ENCODE measurements at regions not wholly inside any gene's neighbourhood (a gene's known extent, or its start where the extent isn't known, plus 50 kb on each side); places are given as distances from the start of the nearest gene placed in this dataset.

DNA sequence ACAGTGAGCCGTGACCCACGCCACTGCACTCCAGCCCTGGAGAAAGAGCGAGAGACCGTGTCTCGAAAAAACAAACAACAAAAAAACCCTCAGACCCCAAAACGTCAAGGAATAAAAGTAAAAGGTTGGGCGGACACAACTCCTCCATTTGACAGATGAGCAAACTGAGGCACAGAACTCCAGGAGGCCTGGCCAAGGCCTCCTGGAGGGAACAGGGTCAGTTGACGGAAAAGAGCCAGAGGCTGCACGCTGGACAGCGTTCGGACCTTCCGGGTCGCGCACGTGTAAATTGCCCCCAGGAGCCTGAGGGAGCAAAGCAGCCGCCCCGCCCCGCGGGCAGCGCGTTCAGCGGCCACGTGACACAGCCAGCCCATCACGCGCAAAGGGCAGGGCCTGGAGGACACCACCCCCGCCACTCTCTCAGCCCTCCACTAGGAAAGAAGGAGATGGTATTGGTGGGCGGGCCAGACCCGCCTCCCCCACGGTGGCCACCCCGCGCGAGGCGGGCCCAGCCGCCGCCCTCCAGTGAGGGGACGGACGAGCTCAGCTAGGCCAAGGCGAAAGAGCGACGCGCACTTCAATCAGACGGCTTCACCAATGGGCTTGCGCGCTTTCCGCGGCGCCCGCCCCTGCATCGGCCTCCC is 81.5 kb downstream of the PTPDC1 start:
- H3K36me3 ChIP-seq: no peaks in the 10 kb centered on the region
- WGBS, 5 donors: 4 to 33% (median 7%) methylated on average over 9 to 49 of the region's 49 CpGs
- peak; percentile 97 to 100 for DNase-seq
- H3K9me3 ChIP-seq: no peaks in the 10 kb centered on the region
- H3K4me3 ChIP-seq: peak overlapping the region; percentile 64 to 97 (median 82)
- H3K27me3 ChIP-seq: no peaks in the 10 kb centered on the region
- intact Hi-C loops (cut with DNase I; ENCODE audit: low total_unique reads): no loop called here
- TF ChIP-seq, protein P1, sequence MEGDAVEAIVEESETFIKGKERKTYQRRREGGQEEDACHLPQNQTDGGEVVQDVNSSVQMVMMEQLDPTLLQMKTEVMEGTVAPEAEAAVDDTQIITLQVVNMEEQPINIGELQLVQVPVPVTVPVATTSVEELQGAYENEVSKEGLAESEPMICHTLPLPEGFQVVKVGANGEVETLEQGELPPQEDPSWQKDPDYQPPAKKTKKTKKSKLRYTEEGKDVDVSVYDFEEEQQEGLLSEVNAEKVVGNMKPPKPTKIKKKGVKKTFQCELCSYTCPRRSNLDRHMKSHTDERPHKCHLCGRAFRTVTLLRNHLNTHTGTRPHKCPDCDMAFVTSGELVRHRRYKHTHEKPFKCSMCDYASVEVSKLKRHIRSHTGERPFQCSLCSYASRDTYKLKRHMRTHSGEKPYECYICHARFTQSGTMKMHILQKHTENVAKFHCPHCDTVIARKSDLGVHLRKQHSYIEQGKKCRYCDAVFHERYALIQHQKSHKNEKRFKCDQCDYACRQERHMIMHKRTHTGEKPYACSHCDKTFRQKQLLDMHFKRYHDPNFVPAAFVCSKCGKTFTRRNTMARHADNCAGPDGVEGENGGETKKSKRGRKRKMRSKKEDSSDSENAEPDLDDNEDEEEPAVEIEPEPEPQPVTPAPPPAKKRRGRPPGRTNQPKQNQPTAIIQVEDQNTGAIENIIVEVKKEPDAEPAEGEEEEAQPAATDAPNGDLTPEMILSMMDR (IDR thresholded peaks at IDR 0.05): no peak
- TF ChIP-seq POLR2A (IDR thresholded peaks at IDR 0.05): no peak
- TF ChIP-seq POLR2AphosphoS5 (IDR thresholded peaks at IDR 0.05): peak in 2 of 3 donors; percentile 75 to 85
- TF ChIP-seq EP300 (IDR thresholded peaks at IDR 0.05): peak; percentile 24
- peaks cover 25 to 46% (median 39%) of the 10 kb centered on the region in 4 donors for H3K4me1 ChIP-seq
- peak overlapping the region; percentile 98 to 100 (median 100) for H3K27ac ChIP-seq

- Histone ChIP-seq H3K4me1 (peaks cover 31 to 53% (median 45%) of the 10 kb centered on the region in 4 donors), H3K4me3 (peak overlapping the region; percentile 64 to 97 (median 82)), H3K27ac (peak overlapping the region; percentile 98 to 100 (median 100)), H3K36me3 (peaks cover 0 to 2% (median under 1%) of the 10 kb centered on the region in 4 donors), H3K9me3 (no peaks in the 10 kb centered on the region), H3K27me3 (no peaks in the 10 kb centered on the region)
- 0 to 1% (median 0%) methylated on average over 14 to 95 of the region's 96 CpGs for WGBS, 5 donors
- peak; percentile 98 to 100 for DNase-seq
- TF ChIP-seq POLR2AphosphoS5 (IDR thresholded peaks at IDR 0.05) (peak in 2 of 3 donors; percentile 54 to 90), EP300 (IDR thresholded peaks at IDR 0.05) (peak; percentile 27), POLR2A (IDR thresholded peaks at IDR 0.05) (no peak)
- TF ChIP-seq, protein P1 (IDR thresholded peaks at IDR 0.05): peak in 2 of 7 experiments; percentile 12 to 43
- intact Hi-C loops (cut with DNase I; ENCODE audit: low total_unique reads): no loop called here
These were observed 82.1 kb downstream of the PTPDC1 start for GRCh38 chr9:94166236-94166975.

DNA sequence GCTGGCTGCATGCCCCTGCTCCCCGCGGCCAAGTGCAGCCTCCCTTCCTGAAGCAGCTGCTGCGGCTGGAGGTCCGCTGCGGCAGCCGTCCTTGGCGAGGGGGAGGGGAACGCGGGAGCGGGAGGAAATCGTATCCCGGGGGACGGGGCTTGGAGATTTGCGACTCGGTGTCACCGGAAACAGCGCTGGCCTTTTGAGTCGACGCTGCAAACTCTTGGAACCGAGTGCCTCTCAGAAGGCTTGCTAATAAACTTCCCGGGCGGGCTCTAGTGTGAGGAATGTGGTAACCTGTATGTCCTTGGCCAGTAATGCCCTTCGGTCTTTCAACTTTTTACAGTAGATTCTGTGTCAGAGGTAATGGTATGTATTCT is 82.7 kb downstream of the PTPDC1 start:
- peaks cover 0 to 5% (median 2%) of the 10 kb centered on the region in 4 donors for H3K36me3 ChIP-seq
- H3K4me3 ChIP-seq: peak overlapping the region; percentile 64 to 97 (median 82)
- H3K4me1 ChIP-seq: peaks cover 36 to 58% (median 51%) of the 10 kb centered on the region in 4 donors
- no peaks in the 10 kb centered on the region for H3K9me3 ChIP-seq
- WGBS, 5 donors: 0 to 2% (median 0%) methylated on average over 21 to 23 of the region's 23 CpGs
- no peaks in the 10 kb centered on the region for H3K27me3 ChIP-seq
- no peak for TF ChIP-seq EP300 (IDR thresholded peaks at IDR 0.05)
- TF ChIP-seq POLR2AphosphoS5 (IDR thresholded peaks at IDR 0.05): peak in 2 of 3 donors; percentile 78 to 91
- no peak for TF ChIP-seq POLR2A (IDR thresholded peaks at IDR 0.05)
- TF ChIP-seq, protein P1 (IDR thresholded peaks at IDR 0.05): no peak
- DNase-seq: no peak
- intact Hi-C loops (cut with DNase I; ENCODE audit: low total_unique reads): no loop called here
- H3K27ac ChIP-seq: peak overlapping the region; percentile 94 to 100 (median 100)

DNA sequence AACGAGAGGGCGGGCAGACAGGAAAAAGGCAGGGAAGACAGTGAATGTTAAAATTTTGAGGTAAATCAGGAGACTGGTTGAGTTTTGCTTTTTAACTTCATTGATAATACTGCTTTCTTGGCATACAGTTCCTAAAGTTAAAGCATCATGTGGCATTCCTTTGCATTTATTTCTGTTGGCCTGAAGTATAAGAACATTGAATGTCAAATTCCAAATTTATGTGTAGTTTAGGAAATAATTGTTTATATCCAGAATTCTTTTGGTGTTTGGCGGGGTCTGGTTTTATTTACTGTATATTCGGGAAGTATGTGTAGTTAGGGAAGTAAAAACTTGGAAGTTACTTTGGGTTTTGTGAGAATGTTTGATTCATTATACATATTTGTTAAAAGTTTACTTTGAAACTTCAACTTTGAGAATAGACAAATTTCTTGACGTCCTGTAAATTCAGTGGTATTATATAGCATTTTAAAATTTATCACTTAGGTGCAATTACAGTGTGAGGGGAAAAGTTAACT is 83.2 kb downstream of the PTPDC1 start:
- Histone ChIP-seq H3K27me3 (no peaks in the 10 kb centered on the region), H3K9me3 (no peaks in the 10 kb centered on the region), H3K27ac (peak overlapping the region; percentile 94 to 100 (median 100)), H3K4me3 (peak overlapping the region; percentile 64 to 97 (median 82)), H3K36me3 (peaks cover 0 to 5% (median 2%) of the 10 kb centered on the region in 4 donors), H3K4me1 (peaks cover 41 to 63% (median 54%) of the 10 kb centered on the region in 4 donors)
- TF ChIP-seq POLR2AphosphoS5 (IDR thresholded peaks at IDR 0.05) (no peak), EP300 (IDR thresholded peaks at IDR 0.05) (no peak), POLR2A (IDR thresholded peaks at IDR 0.05) (no peak)
- TF ChIP-seq, protein P1 (IDR thresholded peaks at IDR 0.05): no peak
- WGBS, 5 donors: 0 to 1% (median 0%) methylated on average over 5 of the region's 5 CpGs
- no peak for DNase-seq
- intact Hi-C loops (cut with DNase I; ENCODE audit: low total_unique reads): no loop called here
